Karpas-422 (cell line): ENCODE measurements at regions not wholly inside any gene's neighbourhood (a gene's known extent, or its start where the extent isn't known, plus 50 kb on each side); places are given as distances from the start of the nearest gene placed in this dataset.

Experiments
- DNase-seq: peaks from one replicate; pipeline ENCODE4 v3.0.0-alpha.2; 2015
- H2AFZ ChIP-seq: fragments of 200-600 bp; sonication (generic); 2 replicates; pipeline ENCODE4 v1.6.1; 2014; ENCODE audit warnings: antibody characterized with exemption, low read length, mixed read lengths
- H3K27ac ChIP-seq: fragments of 200-600 bp; sonication (generic); 2 replicates; pipeline ENCODE4 v1.5.1; 2014; ENCODE audit warnings: mild to moderate bottlenecking, low read length, moderate library complexity
- H3K27me3 ChIP-seq: fragments of 200-600 bp; sonication (generic); 2 replicates; pipeline ENCODE4 v1.6.1; 2014; ENCODE audit warnings: low read length, mixed read lengths
- H3K36me3 ChIP-seq: fragments of 200-600 bp; sonication (generic); 2 replicates; pipeline ENCODE4 v1.6.1; 2014; ENCODE audit warnings: low read length, mixed read lengths; ENCODE audit not compliant: insufficient read depth
- H3K4me1 ChIP-seq: fragments of 200-600 bp; sonication (generic); 2 replicates; pipeline ENCODE4 v1.6.1; 2014; ENCODE audit warnings: mild to moderate bottlenecking, low read length, mixed read lengths
- H3K4me2 ChIP-seq: fragments of 200-600 bp; sonication (generic); 2 replicates; pipeline ENCODE4 v1.6.1; 2014; ENCODE audit warnings: low read length, low read depth, mild to moderate bottlenecking; ENCODE audit not compliant: poor library complexity, severe bottlenecking
- H3K4me3 ChIP-seq: fragments of 200-600 bp; sonication (generic); 2 replicates; pipeline ENCODE4 v1.5.1; 2014; ENCODE audit warnings: mild to moderate bottlenecking, antibody characterized with exemption, low read length, mixed read lengths
- H3K79me2 ChIP-seq: fragments of 200-600 bp; sonication (generic); 2 replicates; pipeline ENCODE4 v1.6.1; 2014; ENCODE audit warnings: mild to moderate bottlenecking, low read length, mixed read lengths
- H3K9ac ChIP-seq: fragments of 200-600 bp; sonication (generic); 2 replicates; pipeline ENCODE4 v1.6.0; 2014; ENCODE audit warnings: low read length
- H3K9me2 ChIP-seq: fragments of 200-600 bp; sonication (generic), shearing (Covaris generic); replicated peaks from 2 replicates; pipeline ENCODE4 v1.6.0; 2014; ENCODE audit warnings: mild to moderate bottlenecking, low read length, moderate library complexity; ENCODE audit not compliant: insufficient read depth
- H3K9me3 ChIP-seq: fragments of 300-700, 200-600 bp; sonication (generic); 2 replicates; pipeline ENCODE4 v1.6.1; 2014; ENCODE audit warnings: low read length, mixed read lengths
- H4K20me1 ChIP-seq: fragments of 200-600 bp; sonication (generic); 2 replicates; pipeline ENCODE4 v1.6.1; 2014; ENCODE audit warnings: mild to moderate bottlenecking, antibody characterized with exemption, low read length, low read depth; ENCODE audit not compliant: insufficient read depth

GRCh38 chr6:97557355-97557754, 274.3 kb upstream of the MMS22L start:
- no peak overlapping the region for H3K4me3 ChIP-seq
- no peaks in the 10 kb centered on the region for H3K9me2 ChIP-seq
- H3K27me3 ChIP-seq, result no peaks in the 10 kb centered on the region
- no peak overlapping the region for H3K27ac ChIP-seq
- H3K9ac ChIP-seq, result no peak overlapping the region
- H3K4me2 ChIP-seq, result no peak overlapping the region
- H4K20me1 ChIP-seq, result no peaks in the 10 kb centered on the region
- H3K79me2 ChIP-seq, result no peaks in the 10 kb centered on the region
- DNase-seq, result no peak
- H3K36me3 ChIP-seq, result no peaks in the 10 kb centered on the region
- H3K9me3 ChIP-seq, result no peaks in the 10 kb centered on the region
- no peak overlapping the region for H2AFZ ChIP-seq
- peaks cover 9% of the 10 kb centered on the region for H3K4me1 ChIP-seq

- H3K9me2 ChIP-seq, result no peaks in the 10 kb centered on the region
- H3K36me3 ChIP-seq, result no peaks in the 10 kb centered on the region
- H3K4me1 ChIP-seq, result no peaks in the 10 kb centered on the region
- H3K9ac ChIP-seq, result no peak overlapping the region
- no peak for DNase-seq
- no peaks in the 10 kb centered on the region for H4K20me1 ChIP-seq
- H3K4me3 ChIP-seq, result no peak overlapping the region
- H3K9me3 ChIP-seq, result no peaks in the 10 kb centered on the region
- no peaks in the 10 kb centered on the region for H3K27me3 ChIP-seq
- no peak overlapping the region for H3K27ac ChIP-seq
- no peak overlapping the region for H3K4me2 ChIP-seq
- H3K79me2 ChIP-seq, result no peaks in the 10 kb centered on the region
- H2AFZ ChIP-seq, result no peak overlapping the region
Measured at GRCh38 chr6:97563529-97563928, 280.5 kb upstream of the MMS22L start.

GRCh38 chr6:97572943-97573342, 289.9 kb upstream of the MMS22L start:
- Histone ChIP-seq H2AFZ (no peak overlapping the region), H3K4me1 (no peaks in the 10 kb centered on the region), H3K27ac (no peak overlapping the region), H3K9me3 (no peaks in the 10 kb centered on the region), H4K20me1 (no peaks in the 10 kb centered on the region), H3K4me2 (no peak overlapping the region), H3K27me3 (no peaks in the 10 kb centered on the region), H3K36me3 (no peaks in the 10 kb centered on the region), H3K4me3 (no peak overlapping the region), H3K9ac (no peak overlapping the region), H3K9me2 (no peaks in the 10 kb centered on the region), H3K79me2 (no peaks in the 10 kb centered on the region)
- no peak for DNase-seq

- Histone ChIP-seq H3K9ac (no peak overlapping the region), H3K36me3 (no peaks in the 10 kb centered on the region), H3K9me2 (no peaks in the 10 kb centered on the region), H3K27me3 (no peaks in the 10 kb centered on the region), H2AFZ (no peak overlapping the region), H3K4me3 (no peak overlapping the region), H3K9me3 (no peaks in the 10 kb centered on the region), H3K79me2 (no peaks in the 10 kb centered on the region), H4K20me1 (no peaks in the 10 kb centered on the region), H3K4me1 (no peaks in the 10 kb centered on the region), H3K4me2 (no peak overlapping the region), H3K27ac (no peak overlapping the region)
- DNase-seq, result peak; percentile 52
Measured at GRCh38 chr6:97586344-97586743, 303.3 kb upstream of the MMS22L start.

- Histone ChIP-seq H3K9me2 (no peaks in the 10 kb centered on the region), H3K27me3 (no peaks in the 10 kb centered on the region), H3K4me2 (no peak overlapping the region), H3K27ac (no peak overlapping the region), H4K20me1 (no peaks in the 10 kb centered on the region), H3K79me2 (no peaks in the 10 kb centered on the region), H3K4me1 (no peaks in the 10 kb centered on the region), H3K9ac (no peak overlapping the region), H3K9me3 (no peaks in the 10 kb centered on the region), H3K36me3 (no peaks in the 10 kb centered on the region), H2AFZ (no peak overlapping the region), H3K4me3 (no peak overlapping the region)
- no peak for DNase-seq
Measured at GRCh38 chr6:97591955-97592354, 308.9 kb upstream of the MMS22L start.

- H3K9me3 ChIP-seq, result no peaks in the 10 kb centered on the region
- H3K9me2 ChIP-seq, result no peaks in the 10 kb centered on the region
- H3K4me3 ChIP-seq, result no peak overlapping the region
- H3K27me3 ChIP-seq, result no peaks in the 10 kb centered on the region
- no peak overlapping the region for H2AFZ ChIP-seq
- no peak overlapping the region for H3K27ac ChIP-seq
- H3K4me1 ChIP-seq, result no peaks in the 10 kb centered on the region
- no peaks in the 10 kb centered on the region for H3K36me3 ChIP-seq
- H3K4me2 ChIP-seq, result no peak overlapping the region
- no peaks in the 10 kb centered on the region for H4K20me1 ChIP-seq
- no peak for DNase-seq
- no peak overlapping the region for H3K9ac ChIP-seq
- no peaks in the 10 kb centered on the region for H3K79me2 ChIP-seq
Measured at GRCh38 chr6:97594844-97595243, 311.8 kb upstream of the MMS22L start.

GRCh38 chr6:97621111-97621510, 338.1 kb upstream of the MMS22L start:
- H4K20me1 ChIP-seq, result no peaks in the 10 kb centered on the region
- no peak overlapping the region for H3K27ac ChIP-seq
- H3K4me3 ChIP-seq, result no peak overlapping the region
- H3K36me3 ChIP-seq, result no peaks in the 10 kb centered on the region
- H3K79me2 ChIP-seq, result no peaks in the 10 kb centered on the region
- H3K4me2 ChIP-seq, result no peak overlapping the region
- no peaks in the 10 kb centered on the region for H3K9me2 ChIP-seq
- H2AFZ ChIP-seq, result no peak overlapping the region
- no peak for DNase-seq
- H3K27me3 ChIP-seq, result no peaks in the 10 kb centered on the region
- no peaks in the 10 kb centered on the region for H3K4me1 ChIP-seq
- H3K9ac ChIP-seq, result no peak overlapping the region
- H3K9me3 ChIP-seq, result no peaks in the 10 kb centered on the region

GRCh38 chr6:97626671-97627441, 343.8 kb upstream of the MMS22L start:
- no peaks in the 10 kb centered on the region for H3K27me3 ChIP-seq
- no peaks in the 10 kb centered on the region for H3K4me1 ChIP-seq
- H3K4me3 ChIP-seq, result no peak overlapping the region
- H3K27ac ChIP-seq, result no peak overlapping the region
- no peaks in the 10 kb centered on the region for H3K79me2 ChIP-seq
- H3K9me3 ChIP-seq, result no peaks in the 10 kb centered on the region
- H2AFZ ChIP-seq, result no peak overlapping the region
- no peak for DNase-seq
- no peaks in the 10 kb centered on the region for H3K9me2 ChIP-seq
- H3K4me2 ChIP-seq, result no peak overlapping the region
- H4K20me1 ChIP-seq, result no peaks in the 10 kb centered on the region
- no peak overlapping the region for H3K9ac ChIP-seq
- H3K36me3 ChIP-seq, result no peaks in the 10 kb centered on the region
